ENCODE measurements at regions not wholly inside any gene's neighbourhood (a gene's known extent, or its start where the extent isn't known, plus 50 kb on each side); places are given as distances from the start of the nearest gene placed in this dataset.

DNA sequence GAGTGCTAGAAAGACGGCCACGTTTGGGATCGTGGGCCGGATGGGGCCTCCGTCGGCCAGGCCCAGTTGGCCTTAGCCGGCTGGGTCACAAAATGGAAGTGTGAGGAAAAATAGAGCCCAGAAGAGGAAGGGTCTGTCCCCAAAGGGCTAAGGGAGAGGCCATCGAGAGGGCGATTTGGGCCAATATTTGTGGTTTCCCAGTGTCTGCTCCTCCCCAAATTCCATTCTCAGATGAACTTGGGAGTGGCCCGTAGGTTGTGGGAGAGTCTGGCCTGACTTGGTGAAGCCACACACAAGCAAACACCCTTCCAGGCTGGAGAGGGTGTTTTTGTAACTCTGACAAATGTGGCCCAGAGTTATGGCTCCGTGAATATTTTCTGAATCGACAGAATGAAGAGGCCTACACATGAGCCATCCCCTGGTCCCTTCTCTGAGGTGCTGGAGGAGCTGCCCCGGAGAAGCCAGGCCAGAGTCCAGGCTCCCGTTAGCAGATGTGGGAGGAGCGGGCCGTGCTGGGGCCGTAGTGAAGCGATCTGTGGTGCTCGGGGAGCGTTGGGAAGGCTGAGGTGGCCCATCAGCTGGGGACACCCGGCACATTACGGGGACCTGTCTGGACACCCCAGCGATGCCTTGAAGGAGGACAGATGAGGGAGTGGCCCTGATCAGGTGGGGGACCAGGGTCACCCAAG, 73.5 kb upstream of the PPARA start:
- Histone ChIP-seq H3K23me2 (ENCODE audit: insufficient read length, low read depth, low read length, poor library complexity, severe bottlenecking) (no peaks in the 10 kb centered on the region), H3T11ph (ENCODE audit: low read length) (no peak overlapping the region), H4K5ac (ENCODE audit: insufficient read length, low read depth, low read length) (no peak overlapping the region), H3K4me2 (ENCODE audit: insufficient read depth, insufficient read length, low read length) (no peak overlapping the region), H3K14ac (ENCODE audit: insufficient read depth, low read length) (no peak overlapping the region), H4K8ac (replicated peaks; ENCODE audit: insufficient read length, low read depth, low read length) (no peak overlapping the region), H2BK5ac (ENCODE audit: insufficient read length, low read length) (no peak overlapping the region), H3K4ac (ENCODE audit: low read depth, low read length) (no peak overlapping the region), H2AFZ (ENCODE audit: low read length) (no peak overlapping the region), H3K27me3 (ENCODE audit: insufficient read depth, low read length) (peaks cover 2% of the 10 kb centered on the region; the same call in 1 of the 2 replicates), H2BK15ac (ENCODE audit: low read depth, low read length) (no peak overlapping the region), H4K91ac (ENCODE audit: insufficient read length, low read depth, low read length) (no peak overlapping the region), H2BK12ac (ENCODE audit: insufficient read length, low read depth, low read length) (no peak overlapping the region), H3K56ac (ENCODE audit: insufficient read length, low read depth, low read length) (no peak overlapping the region), H3K23ac (ENCODE audit: insufficient read length, low read depth, low read length) (no peak overlapping the region), H3K79me1 (ENCODE audit: insufficient read depth, low read depth, low read length, poor library complexity, severe bottlenecking) (no peaks in the 10 kb centered on the region), H2AK5ac (ENCODE audit: insufficient read length, low read length) (no peak overlapping the region), H3K4me1 (ENCODE audit: insufficient read depth, low read length) (peaks cover 19% of the 10 kb centered on the region), H3K18ac (ENCODE audit: insufficient read length, low read depth, low read length) (no peak overlapping the region), H3K9me3 (ENCODE audit: control insufficient read depth, low read depth, low read length) (no peaks in the 10 kb centered on the region), H4K20me1 (ENCODE audit: control insufficient read depth, insufficient read depth, insufficient read length) (no peaks in the 10 kb centered on the region), H2BK120ac (ENCODE audit: low read depth, low read length, poor library complexity, severe bottlenecking) (no peak overlapping the region), H3K27ac (ENCODE audit: insufficient read length, low read depth, low read length) (no peak overlapping the region), H3K79me2 (ENCODE audit: insufficient read depth, low read length) (peaks cover 31% of the 10 kb centered on the region; the same call in 1 of the 2 replicates), H3K9ac (ENCODE audit: extremely low read depth, insufficient read length, low read length) (no peak overlapping the region), H2BK20ac (ENCODE audit: low read depth, low read length, poor library complexity, severe bottlenecking) (no peak overlapping the region)
- TF ChIP-seq, protein P1, sequence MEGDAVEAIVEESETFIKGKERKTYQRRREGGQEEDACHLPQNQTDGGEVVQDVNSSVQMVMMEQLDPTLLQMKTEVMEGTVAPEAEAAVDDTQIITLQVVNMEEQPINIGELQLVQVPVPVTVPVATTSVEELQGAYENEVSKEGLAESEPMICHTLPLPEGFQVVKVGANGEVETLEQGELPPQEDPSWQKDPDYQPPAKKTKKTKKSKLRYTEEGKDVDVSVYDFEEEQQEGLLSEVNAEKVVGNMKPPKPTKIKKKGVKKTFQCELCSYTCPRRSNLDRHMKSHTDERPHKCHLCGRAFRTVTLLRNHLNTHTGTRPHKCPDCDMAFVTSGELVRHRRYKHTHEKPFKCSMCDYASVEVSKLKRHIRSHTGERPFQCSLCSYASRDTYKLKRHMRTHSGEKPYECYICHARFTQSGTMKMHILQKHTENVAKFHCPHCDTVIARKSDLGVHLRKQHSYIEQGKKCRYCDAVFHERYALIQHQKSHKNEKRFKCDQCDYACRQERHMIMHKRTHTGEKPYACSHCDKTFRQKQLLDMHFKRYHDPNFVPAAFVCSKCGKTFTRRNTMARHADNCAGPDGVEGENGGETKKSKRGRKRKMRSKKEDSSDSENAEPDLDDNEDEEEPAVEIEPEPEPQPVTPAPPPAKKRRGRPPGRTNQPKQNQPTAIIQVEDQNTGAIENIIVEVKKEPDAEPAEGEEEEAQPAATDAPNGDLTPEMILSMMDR (conservative IDR thresholded peaks at IDR 0.05), result no peak
- Mint-ChIP-seq H3K4me3 (no peak overlapping the region), H3K9me3 (no peaks in the 10 kb centered on the region), H3K27me3 (ENCODE audit: low read depth) (peaks cover 35% of the 10 kb centered on the region), H3K4me1 (peaks cover 18 to 35% of the 10 kb centered on the region in 2 experiments), H3K36me3 (ENCODE audit: insufficient read depth in 1 of 3, low read depth in 3 of 3) (0 out of 7 replicates have a peak, but pooled peaks cover 0 to 1% (median 0%) of the 10 kb centered on the region in 3 experiments), H3K27ac (no peak overlapping the region; a peak in 1 of 7 replicates)
- WGBS (ENCODE audit: extremely low coverage, insufficient read length, low lambda C conversion rate), result no CpG with 5 or more reads among the region's 23 CpGs
- no peak for DNase-seq
